BE2C (cell line): ENCODE measurements at regions not wholly inside any gene's neighbourhood (a gene's known extent, or its start where the extent isn't known, plus 50 kb on each side); places are given as distances from the start of the nearest gene placed in this dataset.

ENCODE experiments used
- DNase-seq: peaks from one replicate; pipeline ENCODE4 v3.0.0-alpha.2; 2020
- H3K27me3 ChIP-seq: fragments of 250-450 bp; sonication (Bioruptor Pico); 2 replicates; pipeline ENCODE4 v1.5.1; 2020; ENCODE audit warnings: mild to moderate bottlenecking
- H3K36me3 ChIP-seq: fragments of 250-450 bp; sonication (Bioruptor Pico); 2 replicates; pipeline ENCODE4 v1.5.1; 2020; ENCODE audit warnings: mild to moderate bottlenecking
- H3K4me1 ChIP-seq: fragments of 250-450 bp; sonication (Bioruptor Pico); 2 replicates; pipeline ENCODE4 v1.5.1; 2020
- H3K4me3 ChIP-seq: 2 replicates; pipeline ENCODE4 v1.5.1; 2011; ENCODE audit warnings: low read depth, low read length
- H3K9me3 ChIP-seq: fragments of 250-450 bp; sonication (Bioruptor Pico); 2 replicates; pipeline ENCODE4 v1.5.1; 2020
- CTCF ChIP-seq: IDR thresholded peaks from 2 replicates; pipeline ENCODE4 v1.5.1; 2012; ENCODE audit warnings: mild to moderate bottlenecking, low read depth, low read length

- Histone ChIP-seq H3K9me3 (no peaks in the 10 kb centered on the region), H3K4me3 (no peak overlapping the region), H3K4me1 (peaks cover 33% of the 10 kb centered on the region), H3K36me3 (no peaks in the 10 kb centered on the region), H3K27me3 (no peaks in the 10 kb centered on the region)
- TF ChIP-seq CTCF: no peak
- DNase-seq: no peak
Observed at GRCh38 chr14:100644784-100645183, 57.6 kb upstream of the BEGAIN start.

DNA sequence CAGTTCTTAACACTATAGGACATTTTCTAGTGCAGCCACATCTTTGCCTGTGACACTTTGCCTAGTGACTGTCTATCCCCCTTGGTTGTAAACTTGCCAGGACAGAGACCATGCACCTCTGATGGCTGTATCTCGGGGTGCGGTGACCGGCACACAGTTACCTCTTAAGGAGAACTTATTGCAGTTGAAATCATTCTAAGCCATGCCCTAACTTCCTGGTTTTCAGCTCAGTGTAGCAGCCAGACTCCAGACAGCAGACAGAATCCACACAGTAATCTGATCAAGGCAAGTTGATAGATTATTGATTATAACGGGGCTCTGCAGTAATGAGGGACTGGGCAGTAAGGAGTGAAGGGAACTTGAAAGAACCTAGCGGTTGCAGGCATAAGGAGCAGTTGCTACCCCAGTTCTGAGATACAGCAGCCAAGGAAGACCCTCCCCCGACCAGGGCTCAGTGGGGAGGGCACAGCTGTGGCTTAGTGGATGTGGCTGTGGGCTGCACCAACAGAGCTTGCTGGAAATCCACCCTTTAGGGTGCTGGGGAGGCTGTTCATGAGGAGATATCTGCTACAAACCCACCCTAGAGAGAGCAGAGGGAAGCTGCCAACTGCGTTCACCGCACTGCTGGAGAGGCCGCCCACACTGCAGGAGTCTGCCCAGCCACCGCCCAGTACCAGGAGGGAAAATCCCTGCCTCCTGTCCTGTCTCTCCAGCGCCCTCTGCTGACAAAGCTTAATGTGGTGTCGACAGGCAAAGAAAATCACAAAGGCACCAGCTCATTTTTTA lies 58.2 kb upstream of the BEGAIN start:
- Histone ChIP-seq H3K27me3 (no peaks in the 10 kb centered on the region), H3K4me1 (peaks cover 33% of the 10 kb centered on the region), H3K9me3 (no peaks in the 10 kb centered on the region), H3K36me3 (no peaks in the 10 kb centered on the region), H3K4me3 (no peak overlapping the region)
- DNase-seq: peak; percentile 97
- peak; percentile 91 for TF ChIP-seq CTCF

- Histone ChIP-seq H3K4me1 (peaks cover 33% of the 10 kb centered on the region), H3K4me3 (no peak overlapping the region), H3K9me3 (no peaks in the 10 kb centered on the region), H3K36me3 (no peaks in the 10 kb centered on the region), H3K27me3 (no peaks in the 10 kb centered on the region)
- no peak for TF ChIP-seq CTCF
- DNase-seq: no peak
Observed at GRCh38 chr14:100645982-100646314, 58.7 kb upstream of the BEGAIN start.

- H3K4me1 ChIP-seq: peaks cover 40% of the 10 kb centered on the region
- no peaks in the 10 kb centered on the region for H3K9me3 ChIP-seq
- no peak for TF ChIP-seq CTCF
- no peak for DNase-seq
- no peaks in the 10 kb centered on the region for H3K36me3 ChIP-seq
- H3K27me3 ChIP-seq: no peaks in the 10 kb centered on the region
- no peak overlapping the region for H3K4me3 ChIP-seq
Observed at GRCh38 chr14:100648474-100649172, 61.4 kb upstream of the BEGAIN start.

- H3K9me3 ChIP-seq: no peaks in the 10 kb centered on the region
- peaks cover 40% of the 10 kb centered on the region for H3K4me1 ChIP-seq
- no peak for DNase-seq
- H3K4me3 ChIP-seq: no peak overlapping the region
- H3K27me3 ChIP-seq: no peaks in the 10 kb centered on the region
- H3K36me3 ChIP-seq: no peaks in the 10 kb centered on the region
- no peak for TF ChIP-seq CTCF
Observed at GRCh38 chr14:100649173-100649519, 61.9 kb upstream of the BEGAIN start.

DNA sequence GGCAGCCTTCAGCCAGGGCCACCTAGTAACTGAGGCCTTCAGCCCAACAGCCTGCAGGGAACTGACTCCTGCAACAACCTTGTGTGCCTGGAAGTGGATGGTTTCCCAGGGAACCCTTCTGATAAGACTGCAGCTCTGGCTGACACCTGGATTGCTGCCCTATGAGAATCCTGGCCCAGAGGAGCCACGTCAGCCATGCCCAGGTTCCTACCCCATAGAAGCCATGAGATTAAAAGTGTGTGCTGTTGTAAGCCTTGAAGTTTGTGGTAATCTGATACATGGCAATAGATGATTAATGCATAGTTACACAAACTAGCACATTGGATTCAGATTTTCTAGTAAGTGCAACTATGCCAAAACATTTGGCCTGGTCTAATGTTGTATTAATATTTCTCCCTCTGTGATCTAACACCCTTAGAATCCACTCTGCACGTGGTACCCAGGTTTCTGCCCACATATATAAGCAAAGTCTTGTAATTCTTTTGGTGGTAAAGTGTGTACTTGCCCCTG lies 64.8 kb upstream of the BEGAIN start:
- DNase-seq: no peak
- no peak for TF ChIP-seq CTCF
- Histone ChIP-seq H3K36me3 (no peaks in the 10 kb centered on the region), H3K27me3 (no peaks in the 10 kb centered on the region), H3K4me3 (no peak overlapping the region), H3K4me1 (peaks cover 40% of the 10 kb centered on the region), H3K9me3 (no peaks in the 10 kb centered on the region)
